Fibroblast of peridontal ligament (primary cell): ENCODE measurements at regions not wholly inside any gene's neighbourhood (a gene's known extent, or its start where the extent isn't known, plus 50 kb on each side); places are given as distances from the start of the nearest gene placed in this dataset.
"Not testable (repeated sequence)": the region's sequence is repeated elsewhere in the genome, so short reads cannot be mapped to it uniquely, and the experiment has no call there.

Source experiments
- DNase-seq: peaks from one replicate; pipeline ENCODE4 v3.0.0-alpha.2; 2010; ENCODE audit errors: extremely low read depth

DNA sequence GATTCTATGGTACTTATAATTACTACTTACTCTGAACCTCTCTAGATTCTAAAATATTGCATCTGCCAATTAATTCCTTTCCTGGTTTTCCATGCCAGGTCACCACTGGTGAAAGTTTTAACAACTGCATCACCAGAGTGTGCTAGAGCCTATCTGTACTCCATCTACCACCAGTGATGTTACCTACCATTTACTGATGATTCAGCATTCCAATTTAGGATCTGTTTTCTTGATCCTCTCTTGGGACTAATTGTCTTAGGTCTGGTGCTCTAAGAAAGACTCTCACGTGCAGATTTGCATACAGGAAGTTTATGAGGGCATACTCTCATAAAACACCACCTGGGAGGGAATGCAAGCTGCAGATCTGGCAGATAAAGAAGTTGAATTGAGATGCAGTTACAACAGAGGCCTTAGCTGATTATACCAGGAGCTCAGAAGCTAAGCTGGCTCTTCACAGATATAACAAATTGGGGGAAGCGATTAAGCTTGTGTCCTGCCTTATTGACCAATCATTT, 347.6 kb upstream of the VRK2 start:
- no peak for DNase-seq

DNA sequence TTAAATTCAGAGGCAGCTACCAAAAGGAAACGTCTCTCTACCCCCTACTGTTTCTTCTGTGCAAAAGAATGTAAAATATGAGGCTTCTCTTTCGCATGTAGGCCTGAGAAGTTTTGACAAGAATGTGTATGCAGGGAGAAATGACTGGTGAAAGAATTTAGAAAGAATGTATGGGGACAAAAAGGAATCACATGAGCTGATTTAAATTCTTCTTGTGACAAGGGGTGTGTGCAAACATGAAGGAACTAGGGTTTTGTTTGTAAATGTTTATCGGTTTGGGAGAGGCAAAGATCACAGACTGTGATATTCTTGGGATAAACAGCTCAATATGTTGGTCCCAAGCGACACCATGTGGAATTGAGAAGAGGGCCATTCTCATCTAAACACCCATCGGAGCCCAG, 345.2 kb upstream of the VRK2 start:
- peak; percentile 37 for DNase-seq

DNA sequence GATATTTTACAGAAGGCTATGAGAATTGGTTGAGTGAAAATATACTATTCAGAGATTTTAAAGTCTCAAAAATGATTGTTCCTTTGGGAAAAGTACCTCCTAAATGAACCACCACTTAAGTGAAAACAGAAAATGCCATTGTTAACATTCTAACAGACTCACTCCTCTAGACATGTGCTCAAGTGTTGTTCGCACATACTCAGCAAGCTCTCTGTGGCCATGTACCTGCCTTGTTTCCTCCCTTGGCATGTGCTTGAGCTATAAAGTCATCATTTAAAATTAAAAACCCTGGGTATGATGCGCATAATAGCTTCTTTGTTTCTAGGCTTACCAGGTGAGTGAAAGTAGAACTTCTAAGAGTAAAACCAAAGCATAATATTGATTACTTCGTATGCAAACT, 343.2 kb upstream of the VRK2 start:
- DNase-seq: no peak

DNA sequence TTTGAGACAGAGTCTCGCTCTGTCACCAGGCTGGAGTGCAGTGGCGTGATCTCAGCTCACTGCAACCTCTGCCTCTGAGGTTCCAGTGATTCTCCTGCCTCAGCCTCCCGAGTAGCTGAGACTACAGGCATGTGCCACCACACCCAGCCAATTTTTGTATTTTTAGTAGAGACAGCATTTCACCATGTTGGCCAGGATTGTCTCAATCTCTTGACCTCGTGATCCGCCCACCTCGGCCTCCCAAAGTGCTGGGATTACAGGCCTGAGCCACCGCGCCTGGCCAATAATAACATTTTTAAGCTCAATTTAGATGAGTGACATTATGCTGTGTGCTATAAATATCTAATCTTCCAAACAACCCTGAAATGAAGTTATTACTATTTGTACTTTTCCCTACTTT, 338.8 kb upstream of the VRK2 start:
- DNase-seq: not testable (repeated sequence)

DNA sequence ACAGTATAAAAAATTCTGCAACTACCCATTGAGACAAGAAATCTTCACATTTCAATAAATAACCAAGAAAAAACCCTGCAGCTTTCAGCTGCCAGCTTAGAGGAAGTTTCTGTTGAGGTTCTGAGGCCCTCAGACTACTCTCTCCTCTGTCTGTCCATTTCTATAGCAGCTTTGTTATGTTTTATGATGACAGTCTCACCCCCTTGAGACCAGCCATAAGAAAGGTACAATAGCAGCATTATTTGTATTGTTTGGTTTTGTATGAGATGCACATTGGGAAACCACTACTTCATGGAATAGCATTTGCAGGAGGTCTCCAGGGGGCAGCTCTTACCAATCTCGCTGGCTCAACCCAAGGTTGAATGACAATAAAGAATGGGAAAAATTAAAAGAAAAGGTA, 334.6 kb upstream of the VRK2 start:
- DNase-seq: no peak

DNA sequence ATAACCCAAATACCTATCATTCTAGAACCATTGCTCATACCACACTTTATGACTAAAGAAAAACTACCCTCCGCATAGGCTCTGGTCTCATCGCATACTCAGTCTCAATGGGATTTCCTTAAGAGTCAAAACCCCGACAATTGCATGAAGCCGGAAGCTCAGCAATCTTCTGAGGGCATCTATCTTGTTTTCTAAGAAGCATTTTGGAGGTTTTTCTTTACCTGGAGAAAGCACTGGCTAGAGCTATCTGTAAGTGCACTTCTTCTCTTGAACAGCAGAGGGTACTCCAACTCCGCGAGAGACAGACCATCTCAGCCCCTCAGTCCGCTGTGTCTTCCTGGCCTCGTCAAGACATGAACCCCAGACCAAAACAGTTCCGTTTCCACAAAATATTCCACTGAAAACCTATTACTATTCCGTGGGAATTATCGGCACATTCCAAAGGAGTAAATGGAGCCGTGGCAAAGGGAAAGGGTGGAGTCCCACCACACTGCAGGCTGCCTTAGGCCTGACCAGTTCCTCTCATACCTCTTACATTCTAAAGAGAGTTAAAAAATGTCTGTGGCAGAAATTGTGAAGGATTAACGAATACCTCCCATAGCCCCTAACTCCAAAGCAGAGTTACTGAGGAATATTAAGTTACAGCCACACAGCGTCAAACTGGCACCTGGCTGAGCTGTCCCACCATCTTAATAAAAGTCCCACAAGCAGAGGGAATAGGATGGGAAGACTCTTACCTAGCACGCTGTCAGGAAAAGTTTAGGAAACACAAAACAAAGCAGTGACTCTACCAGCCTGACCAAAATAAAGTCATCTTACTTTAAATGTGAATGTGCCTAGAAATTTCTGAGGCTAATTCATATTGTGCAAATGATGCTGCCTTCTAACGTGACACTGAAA, 325.6 kb upstream of the VRK2 start:
- DNase-seq: peak; percentile 77

DNA sequence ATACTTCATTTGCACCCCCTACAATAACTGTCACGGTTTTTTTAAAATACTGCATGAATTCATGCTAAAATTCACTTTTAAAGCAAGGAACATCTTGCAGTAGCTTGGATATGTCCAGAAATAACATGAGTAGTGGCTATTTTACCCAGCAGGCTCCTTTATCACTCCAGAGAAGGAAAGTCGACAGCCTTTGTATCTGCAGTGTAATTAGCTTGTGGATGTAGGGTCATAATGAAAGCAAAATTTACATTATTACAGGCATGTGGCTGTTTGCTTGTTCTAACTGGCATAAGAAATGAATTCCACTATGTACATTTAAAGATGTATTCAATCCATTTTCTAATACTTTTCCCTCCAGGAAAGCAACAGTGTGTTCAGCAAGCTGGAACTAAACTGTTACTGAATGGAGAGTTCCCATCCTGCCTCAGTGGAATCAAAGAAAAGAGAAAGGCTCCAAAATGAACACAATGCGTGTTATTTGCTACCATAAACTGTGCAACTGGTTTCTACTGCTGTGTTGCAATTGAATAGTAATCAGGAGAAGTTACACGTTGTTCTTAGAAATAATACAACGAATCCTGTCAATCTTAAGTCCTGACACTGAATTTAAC, 321.2 kb upstream of the VRK2 start:
- DNase-seq: no peak

DNA sequence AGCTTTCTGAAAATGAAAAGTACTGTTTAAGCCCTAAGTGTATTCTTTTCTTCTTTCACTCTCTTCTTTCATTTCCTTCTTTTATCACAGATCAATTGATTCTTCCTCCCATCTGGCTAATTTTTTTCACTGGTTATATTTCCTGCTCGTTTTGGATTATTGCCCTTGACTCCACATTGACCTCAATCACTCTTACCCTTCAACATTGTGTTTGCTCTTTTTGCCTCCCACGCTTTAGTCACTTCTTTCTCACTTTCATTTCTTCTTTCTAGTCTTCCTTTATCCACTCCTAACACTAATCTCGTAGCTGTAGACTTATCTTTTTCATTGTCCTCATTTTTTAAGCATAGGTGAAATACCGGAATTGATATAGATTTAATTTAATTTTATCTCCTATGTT, 320.3 kb upstream of the VRK2 start:
- no peak for DNase-seq

DNA sequence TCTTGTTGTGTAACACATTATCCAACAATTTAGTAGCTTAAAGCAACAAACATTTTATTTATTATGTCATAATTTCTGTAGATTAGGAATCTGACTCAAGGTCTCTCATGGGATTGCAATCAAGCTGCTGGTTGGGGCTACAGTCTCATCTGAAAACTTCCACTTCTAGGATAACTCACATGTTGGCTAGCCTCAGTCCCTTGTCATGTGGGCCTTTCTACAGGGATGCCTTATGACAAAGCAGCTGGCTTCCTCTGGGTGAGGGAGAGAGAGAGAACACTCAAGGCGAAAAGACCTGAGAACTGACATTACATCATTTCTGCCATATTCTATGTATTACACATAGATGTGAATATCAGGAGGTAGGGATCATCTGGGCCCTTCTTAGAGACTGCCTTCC, 317.9 kb upstream of the VRK2 start:
- peak; percentile 2 for DNase-seq

DNA sequence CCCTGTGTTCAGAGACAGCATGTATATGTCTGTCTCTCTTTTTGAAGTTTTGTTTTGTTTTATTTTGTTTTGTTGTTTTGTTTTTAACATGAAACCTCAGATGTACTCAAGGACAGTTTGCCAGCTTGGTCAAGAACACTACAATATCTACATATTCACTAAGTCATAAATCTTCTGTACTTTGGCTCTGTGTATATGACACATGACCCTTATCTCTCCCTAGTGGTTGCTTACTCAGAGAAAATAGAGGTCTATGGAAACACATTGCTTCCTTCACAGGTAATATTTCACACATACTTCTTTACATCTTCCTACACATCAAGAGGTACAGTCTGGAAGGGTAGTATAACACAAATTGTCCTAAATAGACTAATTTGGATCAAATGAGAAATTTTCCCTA, 312.6 kb upstream of the VRK2 start:
- no peak for DNase-seq

DNA sequence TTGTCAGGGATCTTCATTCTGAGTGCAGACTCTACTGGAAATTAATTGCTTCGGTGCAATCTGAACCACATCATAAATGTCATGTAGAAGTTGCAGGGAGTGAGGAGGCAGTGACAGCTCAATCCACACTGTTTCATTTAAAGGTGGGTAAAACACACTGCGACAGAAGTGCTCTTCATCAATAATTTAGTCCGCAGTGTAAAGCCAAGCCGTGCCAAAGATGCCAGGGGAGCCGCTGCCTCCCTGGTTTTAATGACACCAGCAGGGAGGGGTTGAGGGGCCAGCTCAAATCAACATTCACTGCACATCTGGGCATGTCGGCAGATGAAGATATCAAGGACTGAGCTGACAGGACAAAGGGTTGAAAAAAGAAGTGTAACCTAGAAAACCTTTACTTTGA, 305.7 kb upstream of the VRK2 start:
- no peak for DNase-seq

DNA sequence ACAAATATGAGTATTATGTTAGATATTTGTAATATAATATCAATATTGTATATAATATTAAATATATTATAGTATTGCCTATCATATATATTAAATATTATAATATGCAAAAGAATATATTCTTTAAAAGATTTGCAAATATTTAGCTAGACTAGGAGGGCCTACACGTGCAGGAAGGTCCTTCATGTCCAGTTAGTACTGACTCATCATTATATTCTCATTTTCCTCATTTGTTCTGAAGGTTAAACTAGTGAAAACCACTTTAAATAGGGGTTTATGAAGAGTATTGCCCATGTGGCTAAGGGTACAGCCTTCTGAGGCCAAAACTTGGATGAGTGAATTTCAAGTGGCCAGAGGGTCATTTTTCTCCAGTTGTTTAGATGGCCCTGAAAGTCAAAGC, 293.0 kb upstream of the VRK2 start:
- no peak for DNase-seq

DNA sequence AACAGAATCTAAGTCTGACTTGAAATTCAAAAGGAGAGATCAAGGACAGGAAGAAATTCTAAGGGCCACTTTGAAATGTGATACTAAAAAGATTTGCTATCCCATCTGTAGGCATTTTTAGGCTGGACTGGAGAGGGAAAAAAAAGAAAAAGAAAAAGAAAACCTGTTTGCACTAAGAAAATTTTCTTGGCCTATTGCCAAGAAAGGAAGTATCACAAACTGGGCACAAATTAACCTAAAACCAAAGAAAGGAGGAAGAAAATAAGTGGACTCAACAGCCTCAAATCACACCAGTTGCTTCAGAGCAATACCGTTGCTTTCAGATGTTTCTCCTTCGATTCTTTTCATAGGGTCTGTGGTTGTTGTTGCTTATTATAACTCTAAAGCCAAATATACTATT, 287.9 kb upstream of the VRK2 start:
- DNase-seq: no peak

DNA sequence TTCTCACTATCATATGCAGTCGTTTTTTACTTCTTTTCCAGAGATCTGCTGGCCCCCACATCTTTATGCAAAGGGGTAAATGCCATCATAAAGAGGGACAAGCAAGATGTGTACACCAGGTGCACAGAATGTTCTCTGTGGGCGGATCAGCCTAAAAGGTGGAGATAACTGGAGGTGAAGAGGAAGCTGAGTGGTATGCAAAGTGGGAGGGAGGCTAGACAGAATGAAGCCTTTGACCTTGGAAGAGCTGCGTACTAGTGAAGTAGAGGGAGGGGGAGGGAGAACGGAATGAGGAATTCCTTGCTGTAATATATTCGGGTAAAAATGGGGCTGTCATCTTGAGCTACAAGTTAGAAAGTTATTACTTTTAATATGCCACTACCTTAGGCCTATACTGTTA, 287.5 kb upstream of the VRK2 start:
- no peak for DNase-seq

DNA sequence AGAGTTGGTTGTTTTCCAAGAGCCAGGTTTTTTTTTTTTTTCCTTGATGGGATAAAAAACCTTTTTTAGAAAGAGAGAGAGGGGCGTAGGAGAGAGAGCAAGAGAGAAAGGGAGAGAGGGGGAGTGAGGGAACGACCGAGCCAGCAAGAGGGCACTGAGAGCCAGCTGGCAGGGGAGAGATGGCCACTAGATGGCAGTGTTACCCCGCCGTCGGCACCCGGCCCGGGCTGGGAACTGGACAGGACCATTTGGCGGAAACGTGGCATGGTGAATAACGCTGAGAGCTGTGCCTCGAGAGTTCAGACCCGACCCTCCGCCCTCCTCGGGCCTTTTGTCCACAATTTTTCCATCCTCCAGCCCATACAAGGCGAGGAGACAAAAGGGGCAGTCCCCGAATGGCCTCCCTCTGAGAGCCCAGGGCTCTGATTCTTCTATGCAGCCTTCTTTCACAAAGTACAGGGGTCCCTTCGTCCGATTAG, 286.7 kb upstream of the VRK2 start:
- peak; percentile 78 for DNase-seq

DNA sequence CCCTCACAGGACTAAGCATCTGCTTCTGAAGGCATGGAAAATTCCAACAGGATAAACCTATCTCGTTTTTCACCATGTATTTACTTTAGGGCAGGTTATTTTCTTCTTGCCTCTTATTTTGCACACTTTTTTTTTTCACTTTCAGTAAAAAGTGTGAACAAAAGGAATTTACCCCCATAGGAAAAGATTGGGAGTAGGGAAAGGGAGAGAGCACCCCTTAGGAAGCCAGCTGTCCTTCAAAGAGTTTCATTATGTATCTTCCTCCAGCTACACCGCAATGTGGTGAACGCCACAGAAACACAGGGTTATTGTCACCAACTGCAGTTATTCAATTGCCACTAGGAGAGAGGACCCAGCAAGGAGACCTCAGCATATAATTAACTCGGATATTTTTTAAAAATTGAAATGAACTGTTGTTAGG, 286.2 kb upstream of the VRK2 start:
- DNase-seq: no peak

DNA sequence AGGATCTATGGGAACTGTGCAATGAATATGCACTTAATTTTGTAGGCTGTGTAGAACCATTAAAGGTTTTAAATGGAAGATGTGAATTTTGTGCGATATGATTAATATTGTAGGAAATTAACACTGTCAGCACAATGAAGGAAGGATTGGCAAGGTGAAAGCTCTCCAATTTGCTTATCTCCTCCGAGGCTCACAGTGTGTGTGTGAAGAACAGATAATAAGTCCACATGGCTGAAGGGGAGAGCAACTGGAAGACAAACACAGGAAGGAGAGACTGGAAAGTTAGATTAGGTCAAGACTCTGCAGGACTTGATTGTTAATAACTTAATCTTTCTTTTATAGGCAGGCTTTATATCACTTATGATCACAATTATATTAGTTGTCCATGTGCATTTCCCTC, 269.7 kb upstream of the VRK2 start:
- DNase-seq: no peak

DNA sequence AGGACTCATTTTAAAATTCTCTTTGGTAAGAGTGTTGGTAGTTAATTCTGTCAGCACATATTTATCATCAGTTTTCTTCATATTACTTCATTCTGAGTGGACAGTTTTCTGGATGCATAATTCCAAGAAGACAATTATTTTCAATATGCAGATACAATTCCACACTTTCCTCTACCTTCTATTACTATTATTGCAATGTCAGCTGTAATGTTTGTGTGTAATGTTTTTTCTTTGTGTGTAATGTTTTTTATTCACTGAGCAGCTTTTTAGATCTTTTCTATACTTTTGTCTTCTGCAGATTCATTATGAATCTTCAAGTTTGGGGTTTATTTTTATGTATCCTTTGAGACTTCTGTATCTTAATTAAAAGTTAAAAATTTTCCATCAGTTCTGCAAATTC, 264.0 kb upstream of the VRK2 start:
- DNase-seq: no peak

DNA sequence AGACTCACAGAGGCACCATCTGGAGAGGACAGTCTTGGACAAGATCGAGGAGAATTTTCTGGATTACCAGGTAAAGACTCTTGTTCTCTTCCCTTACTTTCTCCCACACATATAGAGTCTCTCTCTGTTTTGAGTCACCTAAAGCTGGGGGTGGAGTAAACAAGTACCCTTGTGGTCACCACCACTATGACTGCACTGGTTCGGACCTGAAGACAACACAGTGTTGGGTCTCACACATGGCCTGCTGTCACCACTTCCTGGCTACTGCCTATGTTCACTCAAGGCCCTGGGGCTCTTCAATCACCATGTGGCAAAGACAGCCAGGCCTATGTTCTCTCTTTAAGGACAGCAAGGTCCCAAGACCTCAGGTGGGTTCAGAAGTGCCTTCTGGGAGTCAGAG, 253.3 kb upstream of the VRK2 start:
- no peak for DNase-seq

DNA sequence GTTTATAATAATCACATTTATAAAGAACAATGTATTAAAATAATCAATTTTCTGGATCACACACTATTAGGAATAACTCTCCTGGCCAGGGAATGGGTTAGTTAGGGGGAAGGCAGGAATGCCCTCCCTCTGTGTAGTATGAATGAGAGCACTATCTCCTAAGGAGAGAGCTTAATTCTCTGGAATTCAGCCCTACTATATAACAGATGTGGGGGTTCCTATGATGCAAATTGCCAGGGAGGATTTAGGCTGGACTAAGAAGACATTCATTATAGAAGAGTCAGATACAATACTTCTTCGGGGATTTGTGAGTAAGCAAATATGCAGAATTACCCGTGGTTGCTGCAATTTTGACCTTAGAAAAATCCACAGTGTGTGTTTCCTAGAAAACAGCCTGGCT, 250.1 kb upstream of the VRK2 start:
- DNase-seq: peak; percentile 1

DNA sequence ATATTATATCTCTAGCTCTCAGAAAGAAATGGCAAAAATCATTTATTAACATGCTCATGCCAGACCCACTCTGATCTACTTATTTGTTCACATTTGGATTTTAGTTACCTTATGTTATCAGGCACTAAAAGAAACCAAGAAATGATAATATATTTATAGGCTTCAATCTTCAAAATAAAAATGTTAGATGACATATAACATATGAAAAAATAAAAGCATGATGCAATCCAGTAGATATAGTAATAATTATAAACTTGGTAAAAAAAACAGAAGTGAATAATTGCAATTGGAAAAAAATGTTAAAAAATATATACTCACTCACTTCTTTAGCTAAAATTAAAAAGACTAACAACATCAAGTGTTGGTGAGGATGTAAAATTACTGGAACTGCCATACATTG, 248.3 kb upstream of the VRK2 start:
- DNase-seq: no peak

DNA sequence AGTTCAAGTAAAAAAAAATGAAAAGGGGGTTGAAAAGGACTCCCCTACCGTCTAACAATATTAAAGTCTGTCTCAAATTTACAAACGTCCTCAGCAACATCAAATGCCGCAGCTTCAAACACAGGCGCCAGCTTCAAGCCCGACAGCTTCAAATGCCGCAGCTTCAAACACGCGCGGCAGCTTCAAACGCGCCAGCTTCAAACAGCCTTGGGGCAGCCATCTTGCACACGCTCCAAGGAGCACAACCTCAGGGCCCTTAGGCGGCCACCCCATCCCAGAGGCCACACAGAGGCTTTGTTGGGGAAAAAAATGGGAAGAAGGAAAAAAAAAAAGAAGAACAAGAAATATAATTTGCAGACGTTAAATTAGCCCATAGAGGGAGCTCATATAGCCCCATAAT, 244.4 kb upstream of the VRK2 start:
- DNase-seq: no peak

DNA sequence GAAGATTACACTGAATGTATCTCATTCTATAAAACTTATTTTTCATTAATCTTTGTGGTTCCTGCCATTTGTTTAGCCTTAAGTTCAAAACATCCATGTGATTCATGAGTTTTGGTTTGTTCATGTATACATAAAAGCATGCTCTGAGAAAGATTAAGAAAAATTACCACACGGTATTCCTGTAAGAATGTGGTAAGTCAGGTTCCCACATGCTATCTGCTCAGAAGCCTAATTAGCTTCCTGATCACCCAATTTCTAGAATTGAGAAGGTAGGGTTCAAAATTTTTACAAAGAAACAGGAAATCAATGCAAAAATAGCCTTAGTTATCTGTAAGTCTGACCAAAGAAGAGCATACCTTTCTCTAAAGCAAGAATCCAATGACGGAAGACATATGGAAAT, 241.6 kb upstream of the VRK2 start:
- DNase-seq: no peak
